ENCODE measurements at regions not wholly inside any gene's neighbourhood (a gene's known extent, or its start where the extent isn't known, plus 50 kb on each side); places are given as distances from the start of the nearest gene placed in this dataset.

GRCh38 chr18:77762014-77762413, 512.4 kb downstream of the GALR1 start:
- Histone ChIP-seq H3K4me3 (no peak overlapping the region), H3K27me3 (no peaks in the 10 kb centered on the region), H3K9me3 (no peaks in the 10 kb centered on the region), H3K36me3 (no peaks in the 10 kb centered on the region), H3K27ac (no peak overlapping the region), H3K4me1 (no peaks in the 10 kb centered on the region)
- no peak for DNase-seq (ENCODE audit: extremely low spot score in 2 of 2)
- TF ChIP-seq POLR2A (IDR thresholded peaks at IDR 0.05), result no peak
- no peak for TF ChIP-seq CTCF (IDR thresholded peaks at IDR 0.05)
- no peak for TF ChIP-seq POLR2AphosphoS5 (IDR thresholded peaks at IDR 0.05; ENCODE audit: insufficient read depth in 1 of 2, low read depth in 1 of 2)
- intact Hi-C loops (cut with DNase I), result no loop called here

GRCh38 chr18:77762642-77763041, 513.0 kb downstream of the GALR1 start:
- Histone ChIP-seq H3K27me3 (no peaks in the 10 kb centered on the region), H3K27ac (no peak overlapping the region), H3K4me1 (no peaks in the 10 kb centered on the region), H3K4me3 (no peak overlapping the region), H3K36me3 (no peaks in the 10 kb centered on the region), H3K9me3 (no peaks in the 10 kb centered on the region)
- no peak for DNase-seq (ENCODE audit: extremely low spot score in 2 of 2)
- intact Hi-C loops (cut with DNase I), result no loop called here
- no peak for TF ChIP-seq POLR2AphosphoS5 (IDR thresholded peaks at IDR 0.05; ENCODE audit: insufficient read depth in 1 of 2, low read depth in 1 of 2)
- TF ChIP-seq CTCF (IDR thresholded peaks at IDR 0.05), result no peak
- TF ChIP-seq POLR2A (IDR thresholded peaks at IDR 0.05), result no peak

- no peaks in the 10 kb centered on the region for H3K9me3 ChIP-seq
- H3K4me3 ChIP-seq, result no peak overlapping the region
- H3K27ac ChIP-seq, result no peak overlapping the region
- H3K36me3 ChIP-seq, result no peaks in the 10 kb centered on the region
- H3K4me1 ChIP-seq, result no peaks in the 10 kb centered on the region
- H3K27me3 ChIP-seq, result no peaks in the 10 kb centered on the region
- intact Hi-C loops (cut with DNase I), result no loop called here
- TF ChIP-seq POLR2AphosphoS5 (IDR thresholded peaks at IDR 0.05; ENCODE audit: insufficient read depth in 1 of 2, low read depth in 1 of 2), result no peak
- TF ChIP-seq CTCF (IDR thresholded peaks at IDR 0.05), result no peak
- no peak for TF ChIP-seq POLR2A (IDR thresholded peaks at IDR 0.05)
- DNase-seq (ENCODE audit: extremely low spot score in 2 of 2), result no peak
These were observed 514.0 kb downstream of the GALR1 start for GRCh38 chr18:77763530-77764145.

GRCh38 chr18:77765468-77765867, 515.8 kb downstream of the GALR1 start:
- no peak for DNase-seq (ENCODE audit: extremely low spot score in 2 of 2)
- Histone ChIP-seq H3K4me1 (no peaks in the 10 kb centered on the region), H3K27me3 (no peaks in the 10 kb centered on the region), H3K4me3 (no peak overlapping the region), H3K36me3 (no peaks in the 10 kb centered on the region), H3K27ac (no peak overlapping the region), H3K9me3 (no peaks in the 10 kb centered on the region)
- TF ChIP-seq POLR2A (IDR thresholded peaks at IDR 0.05) (no peak), POLR2AphosphoS5 (IDR thresholded peaks at IDR 0.05; ENCODE audit: insufficient read depth in 1 of 2, low read depth in 1 of 2) (no peak), CTCF (IDR thresholded peaks at IDR 0.05) (no peak)
- intact Hi-C loops (cut with DNase I), result no loop called here

- H3K4me1 ChIP-seq, result no peaks in the 10 kb centered on the region
- H3K27me3 ChIP-seq, result no peaks in the 10 kb centered on the region
- H3K4me3 ChIP-seq, result no peak overlapping the region
- no peaks in the 10 kb centered on the region for H3K36me3 ChIP-seq
- no peak overlapping the region for H3K27ac ChIP-seq
- intact Hi-C loops (cut with DNase I), result no loop called here
- no peaks in the 10 kb centered on the region for H3K9me3 ChIP-seq
- TF ChIP-seq POLR2A (IDR thresholded peaks at IDR 0.05) (no peak), CTCF (IDR thresholded peaks at IDR 0.05) (no peak), POLR2AphosphoS5 (IDR thresholded peaks at IDR 0.05; ENCODE audit: insufficient read depth in 1 of 2, low read depth in 1 of 2) (no peak)
- no peak for DNase-seq (ENCODE audit: extremely low spot score in 2 of 2)
These were observed 516.8 kb downstream of the GALR1 start for GRCh38 chr18:77766421-77766820.

Measured in vagina (tissue), 2 donors.